ENCODE measurements at regions not wholly inside any gene's neighbourhood (a gene's known extent, or its start where the extent isn't known, plus 50 kb on each side); places are given as distances from the start of the nearest gene placed in this dataset.

DNA sequence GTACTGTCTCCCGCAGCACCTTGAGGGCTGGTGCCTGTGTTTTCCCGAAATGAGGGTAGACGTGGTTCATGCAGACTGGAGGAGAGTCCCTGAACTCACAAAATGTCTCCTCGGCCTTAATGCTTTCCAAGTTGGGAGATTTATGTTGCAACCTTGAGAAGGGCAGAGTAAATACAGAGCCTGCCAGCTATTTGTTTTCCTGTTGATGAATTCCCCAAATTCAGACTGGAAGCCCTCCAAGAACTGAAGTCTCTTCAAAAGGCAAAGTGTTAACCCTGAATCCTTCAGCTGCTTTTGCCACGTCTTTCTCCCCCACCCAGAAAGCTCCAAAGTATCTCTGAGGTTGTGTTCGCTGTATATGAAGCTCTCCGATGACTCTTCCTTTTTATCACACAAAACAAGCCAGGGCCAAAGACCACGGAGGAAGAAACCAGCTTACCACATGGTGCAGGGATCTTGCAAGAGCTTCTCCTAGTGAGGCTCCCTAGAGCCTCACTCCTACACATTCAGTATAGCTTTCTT, 254.7 kb upstream of the NFE2L3 start:
- TF ChIP-seq POLR2A (IDR thresholded peaks at IDR 0.05; ENCODE audit: borderline replicate concordance, extremely low read depth, insufficient read depth, insufficient read length) (no peak), EZH2 (IDR thresholded peaks at IDR 0.05) (no peak), ZFX (IDR thresholded peaks at IDR 0.05) (no peak), RAD21 (IDR thresholded peaks at IDR 0.05; ENCODE audit: low read depth) (no peak), EZH2phosphoT487 (IDR thresholded peaks at IDR 0.05; ENCODE audit: borderline replicate concordance) (no peak), POLR2AphosphoS5 (IDR thresholded peaks at IDR 0.05; ENCODE audit: low read depth, low read length) (no peak)
- TF ChIP-seq, protein P1, sequence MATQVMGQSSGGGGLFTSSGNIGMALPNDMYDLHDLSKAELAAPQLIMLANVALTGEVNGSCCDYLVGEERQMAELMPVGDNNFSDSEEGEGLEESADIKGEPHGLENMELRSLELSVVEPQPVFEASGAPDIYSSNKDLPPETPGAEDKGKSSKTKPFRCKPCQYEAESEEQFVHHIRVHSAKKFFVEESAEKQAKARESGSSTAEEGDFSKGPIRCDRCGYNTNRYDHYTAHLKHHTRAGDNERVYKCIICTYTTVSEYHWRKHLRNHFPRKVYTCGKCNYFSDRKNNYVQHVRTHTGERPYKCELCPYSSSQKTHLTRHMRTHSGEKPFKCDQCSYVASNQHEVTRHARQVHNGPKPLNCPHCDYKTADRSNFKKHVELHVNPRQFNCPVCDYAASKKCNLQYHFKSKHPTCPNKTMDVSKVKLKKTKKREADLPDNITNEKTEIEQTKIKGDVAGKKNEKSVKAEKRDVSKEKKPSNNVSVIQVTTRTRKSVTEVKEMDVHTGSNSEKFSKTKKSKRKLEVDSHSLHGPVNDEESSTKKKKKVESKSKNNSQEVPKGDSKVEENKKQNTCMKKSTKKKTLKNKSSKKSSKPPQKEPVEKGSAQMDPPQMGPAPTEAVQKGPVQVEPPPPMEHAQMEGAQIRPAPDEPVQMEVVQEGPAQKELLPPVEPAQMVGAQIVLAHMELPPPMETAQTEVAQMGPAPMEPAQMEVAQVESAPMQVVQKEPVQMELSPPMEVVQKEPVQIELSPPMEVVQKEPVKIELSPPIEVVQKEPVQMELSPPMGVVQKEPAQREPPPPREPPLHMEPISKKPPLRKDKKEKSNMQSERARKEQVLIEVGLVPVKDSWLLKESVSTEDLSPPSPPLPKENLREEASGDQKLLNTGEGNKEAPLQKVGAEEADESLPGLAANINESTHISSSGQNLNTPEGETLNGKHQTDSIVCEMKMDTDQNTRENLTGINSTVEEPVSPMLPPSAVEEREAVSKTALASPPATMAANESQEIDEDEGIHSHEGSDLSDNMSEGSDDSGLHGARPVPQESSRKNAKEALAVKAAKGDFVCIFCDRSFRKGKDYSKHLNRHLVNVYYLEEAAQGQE (IDR thresholded peaks at IDR 0.05; ENCODE audit: low read depth): no peak
- TF ChIP-seq, protein P2, sequence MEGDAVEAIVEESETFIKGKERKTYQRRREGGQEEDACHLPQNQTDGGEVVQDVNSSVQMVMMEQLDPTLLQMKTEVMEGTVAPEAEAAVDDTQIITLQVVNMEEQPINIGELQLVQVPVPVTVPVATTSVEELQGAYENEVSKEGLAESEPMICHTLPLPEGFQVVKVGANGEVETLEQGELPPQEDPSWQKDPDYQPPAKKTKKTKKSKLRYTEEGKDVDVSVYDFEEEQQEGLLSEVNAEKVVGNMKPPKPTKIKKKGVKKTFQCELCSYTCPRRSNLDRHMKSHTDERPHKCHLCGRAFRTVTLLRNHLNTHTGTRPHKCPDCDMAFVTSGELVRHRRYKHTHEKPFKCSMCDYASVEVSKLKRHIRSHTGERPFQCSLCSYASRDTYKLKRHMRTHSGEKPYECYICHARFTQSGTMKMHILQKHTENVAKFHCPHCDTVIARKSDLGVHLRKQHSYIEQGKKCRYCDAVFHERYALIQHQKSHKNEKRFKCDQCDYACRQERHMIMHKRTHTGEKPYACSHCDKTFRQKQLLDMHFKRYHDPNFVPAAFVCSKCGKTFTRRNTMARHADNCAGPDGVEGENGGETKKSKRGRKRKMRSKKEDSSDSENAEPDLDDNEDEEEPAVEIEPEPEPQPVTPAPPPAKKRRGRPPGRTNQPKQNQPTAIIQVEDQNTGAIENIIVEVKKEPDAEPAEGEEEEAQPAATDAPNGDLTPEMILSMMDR (IDR thresholded peaks at IDR 0.05 in 2 of 3, conservative IDR thresholded peaks at IDR 0.05 in 1 of 3; ENCODE audit: borderline replicate concordance in 1 of 3, insufficient read depth in 1 of 3, low read depth in 2 of 3, low read length in 2 of 3): no peak
- TF ChIP-seq, protein P3, sequence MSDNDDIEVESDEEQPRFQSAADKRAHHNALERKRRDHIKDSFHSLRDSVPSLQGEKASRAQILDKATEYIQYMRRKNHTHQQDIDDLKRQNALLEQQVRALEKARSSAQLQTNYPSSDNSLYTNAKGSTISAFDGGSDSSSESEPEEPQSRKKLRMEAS (IDR thresholded peaks at IDR 0.05): no peak

Data from HCT116 (cell line).